ENCODE measurements at regions not wholly inside any gene's neighbourhood (a gene's known extent, or its start where the extent isn't known, plus 50 kb on each side); places are given as distances from the start of the nearest gene placed in this dataset.

DNA sequence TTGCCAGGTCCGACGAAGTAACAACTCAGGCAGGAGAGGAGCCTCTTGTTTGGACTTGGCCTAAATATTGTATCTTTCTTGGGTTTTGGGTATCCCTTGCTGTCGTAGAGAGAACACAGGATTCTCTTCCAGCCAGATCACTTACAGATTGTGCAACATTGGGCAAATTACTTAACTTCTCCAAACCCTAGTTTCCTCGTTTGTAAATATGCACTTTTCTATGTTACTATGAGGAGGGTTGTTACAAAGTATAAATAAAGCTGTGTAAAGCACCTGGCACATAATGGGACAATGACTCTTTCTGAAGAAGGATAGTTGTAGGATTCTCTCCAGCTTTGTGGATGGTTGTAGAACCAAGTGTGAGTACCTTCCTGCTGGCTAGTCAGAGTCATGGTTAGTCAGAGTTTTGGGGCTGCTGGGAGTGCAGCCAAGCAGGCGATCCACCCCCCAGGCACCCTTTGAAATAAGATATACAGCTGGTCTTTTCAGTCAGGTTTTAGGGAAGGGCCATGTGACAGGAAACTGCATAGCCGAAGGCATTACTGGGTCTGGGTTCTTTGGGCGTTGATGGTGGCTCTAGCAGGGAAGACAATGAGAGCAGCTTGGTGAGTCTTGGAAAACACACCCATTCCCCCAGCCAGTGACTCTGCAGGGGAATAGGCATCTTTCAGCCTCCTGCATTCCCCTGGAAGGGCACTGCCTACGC lies 49.9 kb upstream of the GDNF start (continued):
- TF ChIP-seq POLR2AphosphoS5 (IDR thresholded peaks at IDR 0.05; ENCODE audit: low read depth, low read length) (no peak; the same call in 1 of the 2 replicates), SIN3A (IDR thresholded peaks at IDR 0.05; ENCODE audit: low read depth) (0 out of 2 replicates have a peak, but pooled peaks have one; percentile 19), JUND (IDR thresholded peaks at IDR 0.05) (0 out of 2 replicates have a peak, but pooled peaks have one; percentile 44)
